RKO (cell line): ENCODE measurements at regions not wholly inside any gene's neighbourhood (a gene's known extent, or its start where the extent isn't known, plus 50 kb on each side); places are given as distances from the start of the nearest gene placed in this dataset.
A peak's percentile ranks its signal among the peaks of the same experiment; 100 is the strongest.
"Not testable (repeated sequence)": the region's sequence is repeated elsewhere in the genome, so short reads cannot be mapped to it uniquely, and the experiment has no call there.

Experiments used
- DNase-seq: peaks from one replicate; pipeline ENCODE4 v3.0.0-alpha.2; 2016; ENCODE audit warnings: low spot score

DNA sequence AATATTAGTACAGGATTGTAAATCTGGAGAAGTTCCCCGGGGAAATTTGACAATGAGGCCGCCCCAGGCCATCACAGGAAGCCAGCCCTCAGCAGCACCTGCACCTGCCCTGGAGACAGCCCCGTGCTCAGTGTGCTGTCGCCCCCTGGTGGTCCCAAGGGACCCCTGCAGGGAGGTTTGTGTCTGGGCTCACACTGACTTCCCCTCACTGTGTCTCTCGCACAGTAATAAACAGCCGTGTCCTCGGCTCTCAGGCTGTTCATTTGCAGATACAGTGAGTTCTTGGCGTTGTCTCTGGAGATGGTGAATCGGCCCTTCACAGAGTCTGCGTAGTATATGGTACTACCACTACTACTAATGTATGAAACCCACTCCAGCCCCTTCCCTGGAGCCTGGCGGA lies 1011.2 kb downstream of the TMEM121 start:
- DNase-seq = not testable (repeated sequence)

DNA sequence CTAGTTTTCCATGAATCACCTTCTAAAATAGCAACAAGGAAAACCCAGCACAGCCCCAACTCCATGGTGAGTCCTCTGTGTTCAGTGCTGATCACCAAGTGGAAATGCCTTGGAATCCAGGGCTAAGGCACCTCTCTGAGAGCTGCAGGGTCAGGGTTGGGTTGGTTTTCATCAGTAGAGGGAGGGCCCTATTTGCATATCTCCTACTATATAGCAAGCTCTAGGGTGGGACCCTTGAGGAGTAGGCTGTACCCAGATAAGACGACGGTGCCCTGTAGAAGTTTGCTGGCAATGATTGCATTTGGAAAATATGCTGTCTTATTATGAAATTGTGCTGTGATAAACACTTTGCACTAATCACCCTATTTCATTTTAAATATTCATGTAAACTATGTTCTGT lies 1011.8 kb downstream of the TMEM121 start:
- DNase-seq = no peak

DNA sequence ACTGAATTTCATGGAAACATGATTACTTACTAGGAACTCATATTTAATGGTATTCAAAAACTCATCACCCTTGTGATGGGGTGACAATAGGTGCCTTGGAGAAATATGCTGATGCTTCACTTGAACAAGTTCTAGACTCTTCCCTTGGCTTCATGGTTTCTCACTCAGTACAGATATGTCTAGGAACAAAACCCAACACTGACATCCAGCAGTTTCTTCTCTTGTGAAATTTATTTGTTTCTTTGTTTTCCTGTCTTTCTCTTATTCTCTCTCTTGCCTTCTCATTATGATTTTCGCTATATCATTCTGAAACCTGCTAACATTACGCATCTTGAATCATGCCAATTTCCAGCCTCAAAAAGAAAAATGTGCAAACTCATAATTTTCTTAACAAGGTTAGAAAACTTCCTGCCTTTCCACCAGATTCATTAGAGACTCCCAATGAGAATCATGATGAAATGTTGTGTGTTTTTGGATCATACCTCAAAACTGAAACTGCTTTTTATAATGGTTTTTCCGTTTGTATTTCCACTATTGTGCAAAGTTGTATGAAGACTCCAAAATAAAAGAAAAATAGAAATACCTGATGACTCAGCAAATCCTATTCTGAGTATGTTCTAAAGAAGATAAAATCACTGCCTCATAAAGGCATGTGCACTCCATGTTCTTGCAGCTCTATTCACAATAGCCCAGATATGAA lies 1021.5 kb downstream of the TMEM121 start:
- DNase-seq = no peak

GRCh38 chr14:106549064-106549463 lies 1022.7 kb downstream of the TMEM121 start:
- DNase-seq = no peak

DNA sequence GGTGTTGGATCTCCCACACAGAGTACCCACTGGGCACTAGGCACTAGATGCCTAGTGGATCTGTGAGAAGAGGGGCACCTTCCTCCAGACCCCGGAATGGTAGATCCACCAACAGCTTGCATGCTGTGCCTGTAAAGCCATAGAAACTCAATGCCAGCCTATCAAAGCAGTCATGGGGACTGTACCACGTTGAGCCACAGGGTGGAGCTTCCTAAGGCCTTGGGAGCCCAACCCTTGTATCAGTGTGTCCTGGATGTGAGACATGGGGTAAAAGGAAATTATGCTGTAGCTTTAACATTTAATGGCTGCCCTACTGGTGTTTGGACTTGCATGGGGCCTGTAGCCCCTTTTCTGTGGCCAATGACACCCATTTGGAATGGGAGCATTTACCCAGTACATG lies 1024.9 kb downstream of the TMEM121 start:
- DNase-seq = peak; percentile 15

- not testable (repeated sequence) for DNase-seq
These were observed 1029.8 kb downstream of the TMEM121 start for GRCh38 chr14:106556211-106556610.

DNA sequence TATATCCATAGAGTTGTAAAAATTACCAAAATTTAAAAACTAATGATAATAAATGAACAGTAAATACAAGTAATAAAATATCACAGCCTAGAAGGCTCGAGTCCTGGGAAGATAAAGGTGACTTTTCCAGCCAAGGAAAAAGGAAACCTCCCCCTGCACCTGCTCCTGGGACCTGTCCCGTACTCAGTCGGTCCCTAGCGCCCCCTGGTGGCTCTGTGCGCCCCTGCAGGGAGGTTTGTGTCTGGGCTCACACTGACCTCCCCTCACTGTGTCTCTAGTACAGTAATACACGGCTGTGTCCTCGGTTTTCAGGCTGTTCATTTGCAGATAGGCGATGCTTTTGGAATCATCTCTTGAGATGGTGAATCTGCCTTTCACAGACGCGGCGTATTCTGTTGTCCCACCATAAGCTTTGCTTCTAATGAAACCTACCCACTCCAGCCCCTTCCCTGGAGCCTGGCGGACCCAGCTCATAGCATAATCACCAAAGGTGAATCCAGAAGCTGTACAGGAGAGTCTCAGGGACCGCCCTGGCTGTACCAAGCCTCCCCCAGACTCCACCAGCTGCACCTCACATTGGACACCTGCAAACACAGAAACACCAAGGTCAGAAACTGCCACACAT lies 1030.4 kb downstream of the TMEM121 start:
- peak; percentile 49 for DNase-seq

GRCh38 chr14:106562451-106562850 lies 1036.1 kb downstream of the TMEM121 start:
- DNase-seq = no peak

DNA sequence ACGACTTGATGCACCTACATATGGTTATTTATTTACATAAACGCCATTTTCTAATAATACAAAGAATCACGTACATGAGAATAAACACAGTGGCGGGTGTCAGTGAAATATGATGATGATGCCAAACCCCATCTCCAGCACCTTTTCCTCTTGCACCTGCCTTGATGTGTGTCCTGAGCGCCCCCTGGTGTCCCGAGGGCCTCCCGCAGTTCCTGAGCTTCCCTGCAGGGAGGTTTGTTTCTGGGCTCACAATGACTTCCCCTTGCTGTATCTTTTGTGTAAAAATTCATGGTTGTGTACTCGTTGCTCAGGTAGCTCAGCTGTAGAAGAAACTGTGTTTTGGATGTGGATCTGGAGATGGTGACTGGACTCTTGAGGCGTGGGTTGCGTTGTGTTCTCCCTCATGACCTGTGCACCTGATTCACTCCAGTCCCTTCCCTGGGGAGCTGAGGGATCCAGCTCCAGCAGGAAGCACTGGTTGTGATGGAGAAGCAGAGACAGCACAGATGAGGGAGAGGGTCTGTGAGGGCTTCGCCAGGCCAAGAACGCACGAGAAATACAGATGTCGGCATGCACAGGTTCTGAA lies 1037.8 kb downstream of the TMEM121 start:
- DNase-seq = peak; percentile 34

GRCh38 chr14:106578481-106578880 lies 1052.1 kb downstream of the TMEM121 start:
- no peak for DNase-seq

GRCh38 chr14:106579084-106579483 lies 1052.7 kb downstream of the TMEM121 start:
- no peak for DNase-seq

DNA sequence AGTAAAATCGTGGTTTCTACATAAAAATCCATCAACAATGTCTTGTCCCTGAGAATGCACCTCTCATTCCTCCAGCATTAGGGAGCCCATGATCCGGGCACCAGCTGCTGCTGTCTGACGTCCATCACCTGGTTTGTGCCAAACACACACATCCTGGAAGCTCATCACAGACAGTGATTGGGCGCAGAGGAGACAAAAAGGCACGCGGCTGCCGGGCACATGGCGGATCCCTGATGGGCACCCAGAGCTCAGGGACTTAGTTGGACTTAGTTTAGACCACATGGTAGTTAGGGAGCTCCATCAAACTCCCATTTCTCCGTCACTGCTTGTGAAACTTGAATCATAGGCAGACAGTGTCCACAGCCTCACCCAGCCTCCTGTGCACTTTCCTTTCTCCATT lies 1059.3 kb downstream of the TMEM121 start:
- no peak for DNase-seq

GRCh38 chr14:106586098-106586704 lies 1059.8 kb downstream of the TMEM121 start:
- DNase-seq = peak; percentile 19

- not testable (repeated sequence) for DNase-seq
These were observed 1065.2 kb downstream of the TMEM121 start for GRCh38 chr14:106591539-106591938.

DNA sequence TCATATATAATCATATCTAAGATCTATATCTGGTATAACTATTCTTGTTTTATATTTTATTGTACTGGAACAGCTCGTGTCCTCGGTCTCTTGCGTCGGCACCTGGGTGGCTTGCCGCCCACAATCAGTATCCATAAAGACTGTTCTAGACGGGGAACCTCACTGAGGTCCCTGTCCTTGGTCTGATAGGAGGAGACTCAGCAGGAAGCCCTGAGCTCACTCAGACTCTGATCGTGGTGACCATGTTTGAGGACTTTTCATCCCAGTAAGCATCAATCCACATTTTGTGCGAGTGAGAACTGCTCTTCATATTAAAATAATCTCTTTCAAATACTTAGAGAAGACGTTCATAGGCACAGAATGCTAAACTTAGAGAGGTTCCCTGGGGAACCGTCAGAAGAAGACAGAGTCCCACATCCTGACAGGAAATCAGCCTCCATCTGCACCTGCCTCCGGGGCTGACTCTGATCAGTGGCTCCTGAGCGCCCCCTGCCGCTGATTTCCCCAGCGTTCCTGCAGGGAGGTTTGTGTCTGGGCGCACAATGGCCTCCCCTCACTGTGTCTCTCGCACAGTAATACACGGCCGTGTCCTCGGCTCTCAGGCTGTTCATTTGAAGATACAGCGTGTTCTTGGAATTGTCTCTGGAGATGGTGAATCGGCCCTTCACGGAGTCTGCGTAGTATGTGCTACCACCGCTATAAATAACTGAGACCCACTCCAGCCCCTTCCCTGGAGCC lies 1065.9 kb downstream of the TMEM121 start:
- DNase-seq = not testable (repeated sequence)

GRCh38 chr14:106599209-106599608 lies 1072.8 kb downstream of the TMEM121 start:
- no peak for DNase-seq

DNA sequence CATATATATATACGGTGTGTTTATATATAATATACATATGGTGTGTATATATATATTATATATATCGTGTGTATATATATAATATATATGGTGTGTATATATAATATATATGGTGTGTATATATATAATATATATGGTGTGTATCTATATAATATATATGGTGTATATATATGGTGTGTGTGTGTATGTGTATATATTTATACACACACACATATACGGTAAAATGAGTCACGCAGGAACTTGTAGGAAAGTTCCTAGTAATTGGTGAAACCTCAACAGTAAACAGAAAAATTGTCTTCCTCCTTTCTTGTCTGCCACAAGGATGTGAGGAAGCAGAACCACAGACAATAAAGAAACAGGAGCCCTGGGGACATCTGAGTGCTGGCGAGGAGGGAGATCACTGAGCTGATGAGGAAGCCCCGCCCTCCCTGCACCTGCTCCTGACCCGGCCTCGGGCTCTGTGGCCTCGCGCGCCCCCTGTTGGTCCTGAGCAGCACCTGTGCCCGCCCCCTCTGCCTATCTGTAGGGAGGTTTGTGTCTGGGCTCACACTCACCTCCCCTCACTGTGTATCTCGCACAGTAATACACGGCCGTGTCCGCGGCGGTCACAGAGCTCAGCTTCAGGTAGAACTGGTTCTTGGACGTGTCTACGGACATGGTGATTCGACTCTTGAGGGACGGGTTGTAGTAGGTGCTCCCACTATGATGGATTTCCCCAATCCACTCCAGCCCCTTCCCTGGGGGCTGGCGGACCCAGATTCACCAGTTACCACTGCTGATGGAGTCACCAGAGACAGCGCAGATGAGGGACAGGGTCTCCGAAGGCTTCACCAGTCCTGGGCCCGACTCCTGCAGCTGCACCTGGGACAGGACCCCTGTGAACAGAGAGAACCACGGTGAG lies 1079.4 kb downstream of the TMEM121 start:
- DNase-seq = peak; percentile 24

DNA sequence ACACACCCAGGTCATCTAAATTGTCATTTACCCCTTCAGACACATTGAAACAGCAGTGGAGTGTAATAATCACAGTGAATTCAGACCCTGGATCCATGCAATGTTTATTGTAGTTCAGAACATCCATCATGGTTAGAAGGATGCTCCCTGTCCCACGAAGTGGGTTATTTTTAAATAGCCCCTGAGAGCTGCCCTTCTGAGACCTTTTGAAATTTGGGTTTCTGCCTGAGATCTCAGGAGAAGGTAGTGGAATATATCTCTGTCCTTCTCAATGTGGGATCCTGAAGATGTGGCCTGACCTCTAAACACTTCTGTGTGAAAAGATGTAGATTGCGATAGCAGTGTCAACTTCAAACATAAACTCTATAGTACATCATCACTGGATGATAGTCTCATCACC lies 1080.6 kb downstream of the TMEM121 start:
- DNase-seq = no peak

DNA sequence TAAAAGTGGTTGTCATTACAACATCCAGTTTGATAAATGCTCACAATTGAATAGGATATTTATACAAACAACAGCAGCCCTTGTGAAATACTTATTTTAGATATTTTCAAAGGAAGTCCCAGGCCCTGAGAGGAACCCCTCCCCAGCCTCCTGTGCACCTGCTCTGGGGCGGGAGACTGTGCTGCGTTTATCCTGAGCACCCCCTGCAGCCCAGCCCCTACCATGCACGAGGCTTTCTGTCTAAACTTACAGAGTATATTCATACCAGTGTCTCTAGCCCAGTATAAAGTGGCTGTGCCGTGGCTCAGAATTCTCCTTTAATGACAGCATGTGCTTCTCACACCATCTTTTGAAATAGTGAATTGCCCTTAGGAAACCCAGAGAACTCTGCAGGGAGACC lies 1084.3 kb downstream of the TMEM121 start:
- no peak for DNase-seq

- DNase-seq = no peak
These were observed 1086.9 kb downstream of the TMEM121 start for GRCh38 chr14:106613256-106613655.

DNA sequence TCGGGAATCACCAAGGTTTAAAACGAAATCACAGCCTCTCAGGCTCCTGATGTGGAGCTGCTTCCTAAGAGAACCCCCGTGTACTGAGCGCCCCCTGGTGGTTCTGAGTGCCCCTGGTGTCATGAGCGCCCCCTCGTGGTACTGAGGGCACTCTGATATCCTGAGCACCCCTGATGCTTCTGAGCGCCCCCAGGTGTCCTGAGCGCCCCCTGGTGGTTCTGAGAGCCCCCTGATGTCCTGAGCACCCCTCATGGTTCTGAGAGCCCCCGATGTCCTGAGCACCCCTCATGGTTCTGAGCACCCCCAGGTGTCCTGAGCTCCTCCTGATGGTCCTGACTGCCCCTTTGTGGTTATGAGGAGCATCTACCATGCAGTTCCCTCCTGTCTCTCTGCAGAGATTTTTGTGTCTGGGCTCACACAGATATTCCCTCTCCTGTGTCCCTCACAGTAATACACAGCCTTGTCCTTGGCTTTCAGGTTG lies 1092.1 kb downstream of the TMEM121 start:
- not testable (repeated sequence) for DNase-seq
